Astrocyte of the cerebellum (primary cell): ENCODE measurements at regions not wholly inside any gene's neighbourhood (a gene's known extent, or its start where the extent isn't known, plus 50 kb on each side); places are given as distances from the start of the nearest gene placed in this dataset.

Experiments used
- DNase-seq: peaks from one replicate; pipeline ENCODE4 v3.0.0-alpha.2; 2011; ENCODE audit warnings: low read depth
- H3K4me3 ChIP-seq: 2 replicates; pipeline ENCODE4 v1.5.1; 2011; ENCODE audit warnings: mild to moderate bottlenecking, low read depth, low read length, moderate library complexity
- CTCF ChIP-seq: IDR thresholded peaks from 2 replicates; pipeline ENCODE4 v1.5.1; 2012; ENCODE audit warnings: low read length, low read depth, moderate library complexity, mild to moderate bottlenecking; ENCODE audit errors: missing control alignments
- in situ Hi-C: cut with HindIII; loops from 2 replicates; pipeline ENCODE4 v1.10.0; 2017; ENCODE audit warnings: low sequenced_read_pairs

- H3K4me3 ChIP-seq: no peak overlapping the region
- in situ Hi-C loops: loop anchor here (10.0 kb wide), 1 partner anchor 77 kb away; no protein-coding TSS in a partner anchor
- DNase-seq: no peak
- no peak for TF ChIP-seq CTCF
Observed at GRCh38 chr1:185567440-185567839, 166.8 kb upstream of the HMCN1 start.

GRCh38 chr1:185566995-185567394, 167.2 kb upstream of the HMCN1 start:
- no peak for TF ChIP-seq CTCF
- in situ Hi-C loops: loop anchor here (10.0 kb wide), 1 partner anchor 78 kb away; no protein-coding TSS in a partner anchor
- peak; percentile 59 for DNase-seq
- no peak overlapping the region for H3K4me3 ChIP-seq

GRCh38 chr1:185565302-185565701, 168.9 kb upstream of the HMCN1 start:
- DNase-seq: peak; percentile 86
- in situ Hi-C loops: loop anchor here (10.0 kb wide), 1 partner anchor 79 kb away; no protein-coding TSS in a partner anchor
- no peak for TF ChIP-seq CTCF

GRCh38 chr1:185564816-185565215, 169.4 kb upstream of the HMCN1 start:
- no peak overlapping the region for H3K4me3 ChIP-seq
- no peak for DNase-seq
- TF ChIP-seq CTCF: no peak
- in situ Hi-C loops: loop anchor here (10.0 kb wide), 1 partner anchor 80 kb away; no protein-coding TSS in a partner anchor

More at GRCh38 chr1:185565302-185565701, 168.9 kb upstream of the HMCN1 start:
- no peak overlapping the region for H3K4me3 ChIP-seq

GRCh38 chr1:185562461-185563359, 171.5 kb upstream of the HMCN1 start:
- no peak for TF ChIP-seq CTCF
- in situ Hi-C loops: loop anchor here (10.0 kb wide), 1 partner anchor 82 kb away; no protein-coding TSS in a partner anchor
- no peak overlapping the region for H3K4me3 ChIP-seq
- DNase-seq: no peak

- H3K4me3 ChIP-seq: no peak overlapping the region
- DNase-seq: peak; percentile 54
- TF ChIP-seq CTCF: no peak
- in situ Hi-C loops: loop anchor here (10.0 kb wide), 1 partner anchor 83 kb away; no protein-coding TSS in a partner anchor
Observed at GRCh38 chr1:185561629-185562028, 172.6 kb upstream of the HMCN1 start.
